A673 (cell line): ENCODE measurements at regions not wholly inside any gene's neighbourhood (a gene's known extent, or its start where the extent isn't known, plus 50 kb on each side); places are given as distances from the start of the nearest gene placed in this dataset.

Experiments
- BruUV-seq: library from RNA; stranded (reverse); fragments of 400-500 nt; replicated peaks from 2 replicates; lab custom pipeline; 2021; lab: Mats Ljungman, UMichigan
- CTCF ChIA-PET: fragments of 300-600 bp; sonication (Branson Sonifier 250); formaldehyde crosslinking; loops from one replicate; lab custom pipeline; 2022; ENCODE audit warnings: antibody characterized with exemption; lab: Charles Lee
- POLR2A ChIA-PET: fragments of 300-600 bp; sonication (Branson Sonifier 250); formaldehyde crosslinking; loops from one replicate; lab custom pipeline; 2022; ENCODE audit warnings: antibody characterized with exemption; ENCODE audit not compliant: low non-redundant PET; lab: Charles Lee
- DNase-seq: peaks from one replicate; pipeline ENCODE4 v3.0.0-alpha.2; 2015; ENCODE audit warnings: low spot score
- H3K27ac ChIP-seq: fragments of 200-600 bp; sonication (generic); 2 replicates; pipeline ENCODE4 v1.5.1; 2016; ENCODE audit warnings: mixed run types, low read depth, mild to moderate bottlenecking, mixed read lengths, antibody characterized with exemption, low read length; ENCODE audit not compliant: poor library complexity, severe bottlenecking
- H3K27me3 ChIP-seq: fragments of 200-600 bp; sonication (generic); replicated peaks from 2 replicates; pipeline ENCODE4 v1.6.1; 2017; ENCODE audit warnings: mixed run types, low read depth, mild to moderate bottlenecking, mixed read lengths, antibody characterized with exemption, low read length; ENCODE audit not compliant: insufficient read depth, poor library complexity
- H3K36me3 ChIP-seq: fragments of 200-600 bp; sonication (generic); 2 replicates; pipeline ENCODE4 v1.6.1; 2016; ENCODE audit warnings: mixed run types, mild to moderate bottlenecking, mixed read lengths, antibody characterized with exemption, low read length; ENCODE audit not compliant: insufficient read depth, poor library complexity, severe bottlenecking
- H3K4me1 ChIP-seq: fragments of 200-600 bp; sonication (generic); 2 replicates; pipeline ENCODE4 v1.6.1; 2017; ENCODE audit warnings: mixed run types, mild to moderate bottlenecking, mixed read lengths, antibody characterized with exemption, low read length; ENCODE audit not compliant: insufficient read depth, poor library complexity, severe bottlenecking
- H3K4me3 ChIP-seq: fragments of 200-600 bp; sonication (generic); 2 replicates; pipeline ENCODE4 v1.5.1; 2016; ENCODE audit warnings: low read depth, mixed run types, mild to moderate bottlenecking, mixed read lengths, low read length; ENCODE audit not compliant: poor library complexity, severe bottlenecking
- H3K9me3 ChIP-seq: fragments of 200-600 bp; sonication (generic); 2 replicates; pipeline ENCODE4 v1.6.1; 2016; ENCODE audit warnings: mixed run types, low read depth, mild to moderate bottlenecking, mixed read lengths, antibody characterized with exemption, low read length; ENCODE audit not compliant: poor library complexity, severe bottlenecking
- CTCF ChIP-seq: fragments of 300-800, 200-600 bp; sonication (generic); conservative IDR thresholded peaks from 2 replicates; pipeline ENCODE4 v1.5.1; 2017; ENCODE audit warnings: low read depth, mild to moderate bottlenecking, antibody characterized with exemption, low read length, moderate library complexity, mixed read lengths
- EZH2 ChIP-seq: fragments of 200-600 bp; sonication (generic); IDR thresholded peaks from 2 replicates; pipeline ENCODE4 v1.6.1; 2017; ENCODE audit warnings: borderline replicate concordance, low read depth, mild to moderate bottlenecking, mixed read lengths, antibody characterized with exemption, low read length; ENCODE audit not compliant: poor library complexity, severe bottlenecking
- intact Hi-C: fragments of 100-400 bp; cut with micrococcal nuclease; formaldehyde crosslinking; loops from one replicate; pipeline ENCODE4 v1.10.0; 2022; ENCODE audit not compliant: unreplicated experiment

GRCh38 chr14:97571201-97571600 lies 774.0 kb downstream of the VRK1 start:
- Histone ChIP-seq H3K36me3 (no peaks in the 10 kb centered on the region), H3K4me3 (no peak overlapping the region), H3K4me1 (no peaks in the 10 kb centered on the region), H3K9me3 (no peaks in the 10 kb centered on the region), H3K27ac (no peak overlapping the region), H3K27me3 (no peaks in the 10 kb centered on the region)
- no TSS peak for BruUV-seq
- no peak for TF ChIP-seq EZH2
- no peak for TF ChIP-seq CTCF
- POLR2A ChIA-PET = no interaction called here
- CTCF ChIA-PET = no interaction called here
- no peak for DNase-seq
- intact Hi-C loops = no loop called here

GRCh38 chr14:97571866-97572555 lies 774.8 kb downstream of the VRK1 start:
- Histone ChIP-seq H3K27me3 (no peaks in the 10 kb centered on the region), H3K4me3 (no peak overlapping the region), H3K27ac (no peak overlapping the region), H3K4me1 (no peaks in the 10 kb centered on the region), H3K36me3 (no peaks in the 10 kb centered on the region), H3K9me3 (no peaks in the 10 kb centered on the region)
- TF ChIP-seq EZH2 = no peak
- TF ChIP-seq CTCF = no peak
- POLR2A ChIA-PET = no interaction called here
- intact Hi-C loops = no loop called here
- BruUV-seq = no TSS peak
- CTCF ChIA-PET = no interaction called here
- DNase-seq = no peak

DNA sequence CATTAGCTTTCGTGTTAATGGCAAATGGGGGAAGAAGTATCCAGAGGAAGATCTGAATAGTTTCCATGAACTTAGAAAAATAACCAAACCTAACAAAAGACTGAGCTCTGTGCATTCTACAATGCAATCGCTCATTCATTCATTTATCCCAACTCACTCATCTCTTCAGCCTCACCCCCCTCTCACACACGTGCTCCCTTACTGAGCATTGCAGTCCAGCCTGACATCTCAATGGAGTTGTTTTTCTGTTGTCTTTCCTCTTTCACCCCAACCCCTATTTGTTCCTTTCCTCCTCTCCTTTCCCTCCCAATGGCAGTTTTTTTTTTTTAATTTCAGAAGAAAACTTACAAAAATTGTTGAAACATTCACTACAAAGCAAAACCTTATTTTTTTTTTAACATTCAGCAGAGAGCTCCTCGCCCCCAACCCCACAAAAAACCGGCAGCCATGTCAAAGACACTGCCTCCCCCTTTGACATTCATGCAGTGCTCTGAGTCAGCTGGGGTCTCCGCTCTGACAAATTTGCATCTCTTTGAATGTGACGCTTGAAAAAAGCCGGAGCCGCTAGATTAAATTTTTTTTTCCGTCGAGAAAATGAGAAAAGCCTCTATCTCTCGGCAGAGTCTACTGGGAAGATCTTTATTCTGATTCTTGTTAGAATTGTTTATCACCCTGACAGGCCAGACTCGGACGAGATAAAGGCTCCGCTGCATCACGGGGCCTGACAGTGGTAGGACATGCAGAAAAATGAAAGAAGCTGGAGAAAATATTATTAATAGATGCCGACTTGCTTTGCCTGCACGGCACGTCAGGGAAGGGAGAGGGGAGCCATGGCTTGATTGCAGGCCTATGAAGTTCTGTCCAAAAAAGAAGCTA lies 775.6 kb downstream of the VRK1 start:
- BruUV-seq = no TSS peak
- TF ChIP-seq EZH2 (no peak), CTCF (no peak)
- Histone ChIP-seq H3K4me3 (no peak overlapping the region), H3K9me3 (no peaks in the 10 kb centered on the region), H3K4me1 (no peaks in the 10 kb centered on the region), H3K27ac (no peak overlapping the region), H3K36me3 (no peaks in the 10 kb centered on the region), H3K27me3 (no peaks in the 10 kb centered on the region)
- POLR2A ChIA-PET = no interaction called here
- no peak for DNase-seq
- CTCF ChIA-PET = no interaction called here
- intact Hi-C loops = no loop called here
